ENCODE measurements at regions not wholly inside any gene's neighbourhood (a gene's known extent, or its start where the extent isn't known, plus 50 kb on each side); places are given as distances from the start of the nearest gene placed in this dataset.
"Not testable (repeated sequence)": the region's sequence is repeated elsewhere in the genome, so short reads cannot be mapped to it uniquely, and the experiment has no call there.

GRCh38 chrX:475926-476723 lies 89.4 kb upstream of the PPP2R3B start:
- Mint-ChIP-seq H3K4me3 (no peak overlapping the region), H3K4me1 (ENCODE audit: low read depth) (no peaks in the 10 kb centered on the region), H3K27me3 (ENCODE audit: low read depth) (no peaks in the 10 kb centered on the region), H3K36me3 (ENCODE audit: low read depth) (no peaks in the 10 kb centered on the region), H3K27ac (no peak overlapping the region), H3K9me3 (peaks cover 15% of the 10 kb centered on the region)
- no peak for DNase-seq (ENCODE audit: low spot score)

GRCh38 chrX:476724-477075 lies 90.0 kb upstream of the PPP2R3B start:
- Mint-ChIP-seq H3K4me1 (ENCODE audit: low read depth) (no peaks in the 10 kb centered on the region), H3K9me3 (peaks cover 13% of the 10 kb centered on the region), H3K36me3 (ENCODE audit: low read depth) (no peaks in the 10 kb centered on the region), H3K27me3 (ENCODE audit: low read depth) (no peaks in the 10 kb centered on the region), H3K27ac (no peak overlapping the region), H3K4me3 (no peak overlapping the region)
- no peak for DNase-seq (ENCODE audit: low spot score)

- H3K27me3 Mint-ChIP-seq (ENCODE audit: low read depth): no peaks in the 10 kb centered on the region
- H3K9me3 Mint-ChIP-seq: peaks cover 13% of the 10 kb centered on the region
- no peak overlapping the region for H3K4me3 Mint-ChIP-seq
- H3K36me3 Mint-ChIP-seq (ENCODE audit: low read depth): no peaks in the 10 kb centered on the region
- H3K27ac Mint-ChIP-seq: no peak overlapping the region
- no peaks in the 10 kb centered on the region for H3K4me1 Mint-ChIP-seq (ENCODE audit: low read depth)
- no peak for DNase-seq (ENCODE audit: low spot score)
Observed at GRCh38 chrX:477441-478012, 90.8 kb upstream of the PPP2R3B start.

- H3K27ac Mint-ChIP-seq: no peak overlapping the region
- no peak overlapping the region for H3K4me3 Mint-ChIP-seq
- no peaks in the 10 kb centered on the region for H3K4me1 Mint-ChIP-seq (ENCODE audit: low read depth)
- H3K27me3 Mint-ChIP-seq (ENCODE audit: low read depth): no peaks in the 10 kb centered on the region
- H3K9me3 Mint-ChIP-seq: peaks cover 18% of the 10 kb centered on the region
- no peak for DNase-seq (ENCODE audit: low spot score)
- no peaks in the 10 kb centered on the region for H3K36me3 Mint-ChIP-seq (ENCODE audit: low read depth)
Observed at GRCh38 chrX:479273-479981, 92.7 kb upstream of the PPP2R3B start.

- peaks cover 15% of the 10 kb centered on the region for H3K9me3 Mint-ChIP-seq
- no peaks in the 10 kb centered on the region for H3K36me3 Mint-ChIP-seq (ENCODE audit: low read depth)
- no peak overlapping the region for H3K27ac Mint-ChIP-seq
- no peak overlapping the region for H3K4me3 Mint-ChIP-seq
- H3K27me3 Mint-ChIP-seq (ENCODE audit: low read depth): no peaks in the 10 kb centered on the region
- no peak for DNase-seq (ENCODE audit: low spot score)
- no peaks in the 10 kb centered on the region for H3K4me1 Mint-ChIP-seq (ENCODE audit: low read depth)
Observed at GRCh38 chrX:480861-481417, 94.2 kb upstream of the PPP2R3B start.

- no peaks in the 10 kb centered on the region for H3K4me1 Mint-ChIP-seq (ENCODE audit: low read depth)
- H3K9me3 Mint-ChIP-seq: peaks cover 16% of the 10 kb centered on the region
- H3K4me3 Mint-ChIP-seq: no peak overlapping the region
- H3K27ac Mint-ChIP-seq: no peak overlapping the region
- H3K36me3 Mint-ChIP-seq (ENCODE audit: low read depth): no peaks in the 10 kb centered on the region
- DNase-seq (ENCODE audit: low spot score): no peak
- H3K27me3 Mint-ChIP-seq (ENCODE audit: low read depth): no peaks in the 10 kb centered on the region
Observed at GRCh38 chrX:482192-482701, 95.5 kb upstream of the PPP2R3B start.

- Mint-ChIP-seq H3K27me3 (ENCODE audit: low read depth) (no peaks in the 10 kb centered on the region), H3K4me1 (ENCODE audit: low read depth) (no peaks in the 10 kb centered on the region), H3K27ac (no peak overlapping the region), H3K4me3 (no peak overlapping the region), H3K36me3 (ENCODE audit: low read depth) (no peaks in the 10 kb centered on the region), H3K9me3 (peaks cover 16% of the 10 kb centered on the region)
- DNase-seq (ENCODE audit: low spot score): no peak
Observed at GRCh38 chrX:482702-483203, 96.0 kb upstream of the PPP2R3B start.

GRCh38 chrX:485368-485767 lies 98.7 kb upstream of the PPP2R3B start:
- Mint-ChIP-seq H3K27ac (no peak overlapping the region), H3K36me3 (ENCODE audit: low read depth) (no peaks in the 10 kb centered on the region), H3K4me3 (no peak overlapping the region), H3K9me3 (peaks cover 16% of the 10 kb centered on the region), H3K27me3 (ENCODE audit: low read depth) (no peaks in the 10 kb centered on the region), H3K4me1 (ENCODE audit: low read depth) (no peaks in the 10 kb centered on the region)
- DNase-seq (ENCODE audit: low spot score): no peak

GRCh38 chrX:486325-486724 lies 99.6 kb upstream of the PPP2R3B start:
- Mint-ChIP-seq H3K4me3 (no peak overlapping the region), H3K27me3 (ENCODE audit: low read depth) (no peaks in the 10 kb centered on the region), H3K4me1 (ENCODE audit: low read depth) (no peaks in the 10 kb centered on the region), H3K27ac (no peak overlapping the region), H3K36me3 (ENCODE audit: low read depth) (no peaks in the 10 kb centered on the region), H3K9me3 (peaks cover 20% of the 10 kb centered on the region)
- no peak for DNase-seq (ENCODE audit: low spot score)

GRCh38 chrX:487836-488235 lies 101.1 kb upstream of the PPP2R3B start:
- H3K36me3 Mint-ChIP-seq (ENCODE audit: low read depth): no peaks in the 10 kb centered on the region
- H3K4me3 Mint-ChIP-seq: no peak overlapping the region
- H3K9me3 Mint-ChIP-seq: peaks cover 15% of the 10 kb centered on the region

GRCh38 chrX:489820-490219 lies 103.1 kb upstream of the PPP2R3B start:
- DNase-seq (ENCODE audit: low spot score): no peak
- Mint-ChIP-seq H3K9me3 (peaks cover 17% of the 10 kb centered on the region), H3K36me3 (ENCODE audit: low read depth) (no peaks in the 10 kb centered on the region), H3K4me1 (ENCODE audit: low read depth) (no peaks in the 10 kb centered on the region), H3K4me3 (no peak overlapping the region), H3K27ac (no peak overlapping the region), H3K27me3 (ENCODE audit: low read depth) (no peaks in the 10 kb centered on the region)

More at GRCh38 chrX:487836-488235, 101.1 kb upstream of the PPP2R3B start:
- Mint-ChIP-seq H3K27me3 (ENCODE audit: low read depth) (no peaks in the 10 kb centered on the region), H3K4me1 (ENCODE audit: low read depth) (no peaks in the 10 kb centered on the region), H3K27ac (no peak overlapping the region)
- DNase-seq (ENCODE audit: low spot score): no peak

GRCh38 chrX:497186-498014 lies 110.7 kb upstream of the PPP2R3B start:
- Mint-ChIP-seq H3K4me3 (no peak overlapping the region), H3K27ac (no peak overlapping the region)
- no peak for DNase-seq (ENCODE audit: low spot score)

GRCh38 chrX:498901-499300 lies 112.2 kb upstream of the PPP2R3B start:
- not testable (repeated sequence) for H3K27ac Mint-ChIP-seq; H3K4me1 Mint-ChIP-seq (ENCODE audit: low read depth); H3K4me3 Mint-ChIP-seq; DNase-seq (ENCODE audit: low spot score); H3K36me3 Mint-ChIP-seq (ENCODE audit: low read depth); H3K27me3 Mint-ChIP-seq (ENCODE audit: low read depth)
- H3K9me3 Mint-ChIP-seq: peaks cover 14% of the 10 kb centered on the region

More at GRCh38 chrX:497186-498014, 110.7 kb upstream of the PPP2R3B start:
- Mint-ChIP-seq H3K36me3 (ENCODE audit: low read depth) (no peaks in the 10 kb centered on the region), H3K4me1 (ENCODE audit: low read depth) (no peaks in the 10 kb centered on the region), H3K27me3 (ENCODE audit: low read depth) (no peaks in the 10 kb centered on the region), H3K9me3 (peaks cover 13% of the 10 kb centered on the region)

All from T-helper 2 cell treated with Interferon-gamma antibody and Interleukin-4, amounts not matched to agents 5 μg/mL and 100 μg/mL, for 36 hours (primary cell).